ENCODE measurements at regions not wholly inside any gene's neighbourhood (a gene's known extent, or its start where the extent isn't known, plus 50 kb on each side); places are given as distances from the start of the nearest gene placed in this dataset.

- no peaks in the 10 kb centered on the region for H3K9me3 ChIP-seq (ENCODE audit: control insufficient read depth, insufficient read depth, low read depth, low read length)
- no peaks in the 10 kb centered on the region for H3K4me1 ChIP-seq (ENCODE audit: control insufficient read depth, insufficient read depth, low read length)
- no peak overlapping the region for H3K27ac ChIP-seq (ENCODE audit: extremely low read depth, low read depth, low read length)
- H3K36me3 ChIP-seq (ENCODE audit: control insufficient read depth in 2 of 2, insufficient read depth in 1 of 2, low read length in 2 of 2) = no peaks in the 10 kb centered on the region
- H3K4me3 ChIP-seq (ENCODE audit: low read depth, low read length) = no peak overlapping the region
- ChIA-PET POLR2A (no interaction called here), CTCF (interaction anchor here (0.6 to 2.0 kb wide), 3 partner anchors 11 to 165 kb away, joined by 3 to 4 read pairs (median 3); no protein-coding TSS in a partner anchor)
- TF ChIP-seq ZNF776 (tag by site-specific recombination; IDR thresholded peaks at IDR 0.05; ENCODE audit: borderline replicate concordance) (no peak), KLF8 (tag by site-specific recombination; IDR thresholded peaks at IDR 0.05) (no peak), ZNF341 (tag by site-specific recombination; IDR thresholded peaks at IDR 0.05; ENCODE audit: low read depth) (no peak)
These were observed 163.2 kb upstream of the TRPC7 start for GRCh38 chr5:136528481-136529030.

GRCh38 chr5:136527311-136527710 lies 162.0 kb upstream of the TRPC7 start:
- TF ChIP-seq ZNF19 (tag by site-specific recombination; IDR thresholded peaks at IDR 0.05; ENCODE audit: low read depth) = no peak
- no peak for TF ChIP-seq KLF1 (tag by site-specific recombination; IDR thresholded peaks at IDR 0.05)
- no peak for TF ChIP-seq ELK4 (IDR thresholded peaks at IDR 0.05; ENCODE audit: borderline replicate concordance, low read depth, low read length)
- no peak for TF ChIP-seq BCL11B (tag by site-specific recombination; IDR thresholded peaks at IDR 0.05; ENCODE audit: low read depth)
- TF ChIP-seq BCL6B (tag by site-specific recombination; IDR thresholded peaks at IDR 0.05) = no peak
- no peak for TF ChIP-seq ZNF10 (tag by site-specific recombination; IDR thresholded peaks at IDR 0.05)
- no peak for TF ChIP-seq SCRT2 (tag by site-specific recombination; IDR thresholded peaks at IDR 0.05)
- no peak for TF ChIP-seq ZNF600 (tag by site-specific recombination; IDR thresholded peaks at IDR 0.05)
- TF ChIP-seq ZNF785 (tag by site-specific recombination; IDR thresholded peaks at IDR 0.05) = no peak
- no peak for TF ChIP-seq ZNF747 (tag by site-specific recombination; IDR thresholded peaks at IDR 0.05)
- no peak for TF ChIP-seq HOXD13 (CRISPR knock-in tag; IDR thresholded peaks at IDR 0.05; ENCODE audit: borderline replicate concordance)
- no peak for TF ChIP-seq ZNF555 (tag by site-specific recombination; conservative IDR thresholded peaks at IDR 0.05)
- TF ChIP-seq ZNF792 (tag by site-specific recombination; IDR thresholded peaks at IDR 0.05) = no peak
- TF ChIP-seq ZNF416 (tag by site-specific recombination; IDR thresholded peaks at IDR 0.05) = no peak
- TF ChIP-seq ZNF394 (tag by site-specific recombination; IDR thresholded peaks at IDR 0.05; ENCODE audit: borderline replicate concordance) = no peak
- no peak for TF ChIP-seq ZBTB6 (tag by site-specific recombination; IDR thresholded peaks at IDR 0.05)
- Histone ChIP-seq H3K4me3 (ENCODE audit: low read depth, low read length) (no peak overlapping the region), H3K27ac (ENCODE audit: extremely low read depth, low read depth, low read length) (no peak overlapping the region), H3K4me1 (ENCODE audit: control insufficient read depth, insufficient read depth, low read length) (peaks cover 3% of the 10 kb centered on the region), H3K36me3 (ENCODE audit: control insufficient read depth in 2 of 2, insufficient read depth in 1 of 2, low read length in 2 of 2) (no peaks in the 10 kb centered on the region), H3K9me3 (ENCODE audit: control insufficient read depth, insufficient read depth, low read depth, low read length) (no peaks in the 10 kb centered on the region)
- ChIA-PET POLR2A (no interaction called here), CTCF (interaction anchor here (2.0 kb wide), 1 partner anchor 10 kb away, joined by 4 read pairs; no protein-coding TSS in a partner anchor)

- POLR2A ChIA-PET = no interaction called here
- CTCF ChIA-PET = no interaction called here
- Histone ChIP-seq H3K27ac (ENCODE audit: extremely low read depth, low read depth, low read length) (no peak overlapping the region), H3K4me1 (ENCODE audit: control insufficient read depth, insufficient read depth, low read length) (peaks cover 3% of the 10 kb centered on the region), H3K4me3 (ENCODE audit: low read depth, low read length) (no peak overlapping the region), H3K36me3 (ENCODE audit: control insufficient read depth in 2 of 2, insufficient read depth in 1 of 2, low read length in 2 of 2) (no peaks in the 10 kb centered on the region), H3K9me3 (ENCODE audit: control insufficient read depth, insufficient read depth, low read depth, low read length) (no peaks in the 10 kb centered on the region)
- TF ChIP-seq ZNF677 (tag by site-specific recombination; IDR thresholded peaks at IDR 0.05) (no peak), PATZ1 (tag by site-specific recombination; IDR thresholded peaks at IDR 0.05) (no peak), ZNF48 (tag by site-specific recombination; IDR thresholded peaks at IDR 0.05) (no peak), ZNF830 (tag by site-specific recombination; IDR thresholded peaks at IDR 0.05; ENCODE audit: low read depth) (no peak), ZNF398 (tag by site-specific recombination; IDR thresholded peaks at IDR 0.05) (no peak), WT1 (tag by site-specific recombination; IDR thresholded peaks at IDR 0.05) (no peak), ZFHX2 (tag by site-specific recombination; conservative IDR thresholded peaks at IDR 0.05) (no peak)
These were observed 161.4 kb upstream of the TRPC7 start for GRCh38 chr5:136526791-136527190.

Measured in HEK293 (cell line).